PFSK-1 (cell line): ENCODE measurements at regions not wholly inside any gene's neighbourhood (a gene's known extent, or its start where the extent isn't known, plus 50 kb on each side); places are given as distances from the start of the nearest gene placed in this dataset.

Experiments
- POLR2AphosphoS5 ChIP-seq: IDR thresholded peaks from 2 replicates; pipeline ENCODE4 v1.6.1; 2012; ENCODE audit warnings: low read depth, mild to moderate bottlenecking, control low read depth, low read length, moderate library complexity
- REST ChIP-seq, 2 experiments: IDR thresholded peaks; 2 replicates each; pipeline versions ENCODE4 v1.6.1 to v1.8.0; 2011 to 2012; ENCODE audit warnings: low read depth in 2 of 2, low read length in 2 of 2, control low read depth in 1 of 2, inconsistent platforms in 1 of 2, mild to moderate bottlenecking in 1 of 2, moderate library complexity in 1 of 2; ENCODE audit not compliant: insufficient read depth in 1 of 2
- SIN3A ChIP-seq: IDR thresholded peaks from 2 replicates; pipeline ENCODE4 v1.6.1; 2012; ENCODE audit warnings: mild to moderate bottlenecking, low read length, moderate library complexity, borderline replicate concordance; ENCODE audit not compliant: insufficient read depth

- no peak for TF ChIP-seq POLR2AphosphoS5
- no peak for TF ChIP-seq SIN3A
- TF ChIP-seq REST (IDR thresholded peaks at IDR 0.05; ENCODE audit: insufficient read depth in 1 of 2, low read depth in 2 of 2, low read length in 2 of 2) = no peak
These were observed 605.8 kb upstream of the DPPA4 start for GRCh38 chr3:109943181-109943580.
